ENCODE measurements at regions not wholly inside any gene's neighbourhood (a gene's known extent, or its start where the extent isn't known, plus 50 kb on each side); places are given as distances from the start of the nearest gene placed in this dataset.

GRCh38 chr4:135290136-135290535, 1088.5 kb upstream of the PABPC4L start:
- TF ChIP-seq CTCF (IDR thresholded peaks at IDR 0.05): no peak

- TF ChIP-seq CTCF (IDR thresholded peaks at IDR 0.05): no peak
Observed at GRCh38 chr4:135283934-135284333, 1082.3 kb upstream of the PABPC4L start.

- TF ChIP-seq CTCF (IDR thresholded peaks at IDR 0.05): no peak
Observed at GRCh38 chr4:135282676-135283075, 1081.1 kb upstream of the PABPC4L start.

- TF ChIP-seq CTCF (IDR thresholded peaks at IDR 0.05): no peak
Observed at GRCh38 chr4:135281230-135281629, 1079.6 kb upstream of the PABPC4L start.

GRCh38 chr4:135277980-135278315, 1076.4 kb upstream of the PABPC4L start:
- no peak for TF ChIP-seq CTCF (IDR thresholded peaks at IDR 0.05)

GRCh38 chr4:135277068-135277979, 1075.7 kb upstream of the PABPC4L start:
- TF ChIP-seq CTCF (IDR thresholded peaks at IDR 0.05): no peak

- TF ChIP-seq CTCF (IDR thresholded peaks at IDR 0.05): no peak
Observed at GRCh38 chr4:135274416-135274815, 1072.8 kb upstream of the PABPC4L start.
